ENCODE measurements at regions not wholly inside any gene's neighbourhood (a gene's known extent, or its start where the extent isn't known, plus 50 kb on each side); places are given as distances from the start of the nearest gene placed in this dataset.
"Not testable (repeated sequence)": the region's sequence is repeated elsewhere in the genome, so short reads cannot be mapped to it uniquely, and the experiment has no call there.

DNA sequence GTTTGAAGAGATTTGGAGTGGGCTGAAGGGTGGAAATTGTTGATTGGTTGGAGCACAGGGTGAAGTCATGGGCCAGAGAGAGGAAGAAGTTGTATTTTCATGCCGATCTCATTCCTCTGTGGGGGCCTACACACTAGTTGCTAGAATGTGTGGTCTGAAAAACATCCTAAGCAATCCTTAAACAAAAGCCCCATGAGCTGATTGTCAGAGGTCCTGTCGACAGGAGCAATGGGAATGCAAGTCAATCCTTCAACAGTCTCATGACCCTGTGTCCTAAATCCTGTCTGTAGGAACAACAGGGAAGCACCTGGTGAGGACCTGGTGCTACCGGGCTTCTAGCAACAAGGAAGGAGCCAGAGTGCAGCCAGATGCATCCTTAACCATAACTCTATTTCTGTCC lies 324.0 kb upstream of the TMEM132C start:
- H3K4me3 Mint-ChIP-seq, result no peak overlapping the region

DNA sequence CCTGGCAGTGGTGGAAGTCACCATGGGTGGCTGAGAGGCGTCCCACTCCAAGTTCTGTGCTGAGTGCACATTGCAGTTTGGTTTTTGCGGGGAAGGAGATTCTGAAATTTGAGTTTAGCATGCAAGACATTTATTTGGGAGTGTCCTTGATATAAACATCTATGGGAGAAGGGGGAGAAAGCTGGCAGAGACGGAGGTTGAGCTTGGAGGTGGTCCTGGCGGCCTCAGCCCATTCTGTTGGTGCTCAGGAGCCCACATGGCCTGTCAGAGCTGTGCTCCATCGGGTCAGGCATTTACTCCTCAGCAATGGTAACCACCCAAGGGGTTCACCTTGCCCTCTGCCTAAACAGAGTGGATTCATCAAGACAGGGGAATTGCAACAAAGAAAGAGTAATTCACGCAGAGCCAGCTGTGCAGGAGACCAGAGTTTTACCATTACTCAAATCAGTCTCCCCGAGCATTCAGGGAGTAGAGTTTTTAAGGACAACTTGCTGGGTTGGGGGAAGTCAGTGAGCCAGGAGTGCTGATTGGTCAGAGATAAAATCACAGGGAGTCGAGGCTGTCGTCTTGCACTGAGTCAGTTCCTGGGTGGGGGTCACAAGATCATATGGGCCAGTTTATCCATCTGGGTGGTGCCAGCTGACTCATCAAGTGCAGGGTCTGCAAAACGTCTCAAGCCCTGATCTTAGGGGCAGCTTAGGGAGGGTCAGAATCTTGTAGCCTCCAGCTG lies 323.3 kb upstream of the TMEM132C start:
- H3K4me3 Mint-ChIP-seq, result no peak overlapping the region
- H3K36me3 Mint-ChIP-seq (ENCODE audit: low read depth), result no peaks in the 10 kb centered on the region
- no peak for DNase-seq (ENCODE audit: low spot score)
- peaks cover 19% of the 10 kb centered on the region for H3K9me3 Mint-ChIP-seq
- H3K27me3 Mint-ChIP-seq (ENCODE audit: insufficient read depth), result no peaks in the 10 kb centered on the region
- intact Hi-C loops (cut with micrococcal nuclease), result no loop called here
- H3K27ac Mint-ChIP-seq, result no peak overlapping the region
- H3K4me1 Mint-ChIP-seq (ENCODE audit: low read depth), result no peaks in the 10 kb centered on the region

More for the DNA sequence above, 324.0 kb upstream of the TMEM132C start:
- DNase-seq (ENCODE audit: low spot score), result no peak
- intact Hi-C loops (cut with micrococcal nuclease), result no loop called here
- Mint-ChIP-seq H3K4me1 (ENCODE audit: low read depth) (no peaks in the 10 kb centered on the region), H3K27ac (no peak overlapping the region), H3K27me3 (ENCODE audit: insufficient read depth) (no peaks in the 10 kb centered on the region), H3K9me3 (peaks cover 19% of the 10 kb centered on the region), H3K36me3 (ENCODE audit: low read depth) (no peaks in the 10 kb centered on the region)

GRCh38 chr12:127944211-127944899 lies 322.6 kb upstream of the TMEM132C start:
- Mint-ChIP-seq H3K27me3 (ENCODE audit: insufficient read depth) (no peaks in the 10 kb centered on the region), H3K36me3 (ENCODE audit: low read depth) (no peaks in the 10 kb centered on the region), H3K4me1 (ENCODE audit: low read depth) (no peaks in the 10 kb centered on the region), H3K9me3 (peaks cover 19% of the 10 kb centered on the region), H3K4me3 (no peak overlapping the region), H3K27ac (no peak overlapping the region)
- no peak for DNase-seq (ENCODE audit: low spot score)
- intact Hi-C loops (cut with micrococcal nuclease), result no loop called here

- no peaks in the 10 kb centered on the region for H3K4me1 Mint-ChIP-seq (ENCODE audit: low read depth)
- intact Hi-C loops (cut with micrococcal nuclease), result no loop called here
- no peak overlapping the region for H3K4me3 Mint-ChIP-seq
Observed at GRCh38 chr12:127957001-127957660, 309.8 kb upstream of the TMEM132C start.

DNA sequence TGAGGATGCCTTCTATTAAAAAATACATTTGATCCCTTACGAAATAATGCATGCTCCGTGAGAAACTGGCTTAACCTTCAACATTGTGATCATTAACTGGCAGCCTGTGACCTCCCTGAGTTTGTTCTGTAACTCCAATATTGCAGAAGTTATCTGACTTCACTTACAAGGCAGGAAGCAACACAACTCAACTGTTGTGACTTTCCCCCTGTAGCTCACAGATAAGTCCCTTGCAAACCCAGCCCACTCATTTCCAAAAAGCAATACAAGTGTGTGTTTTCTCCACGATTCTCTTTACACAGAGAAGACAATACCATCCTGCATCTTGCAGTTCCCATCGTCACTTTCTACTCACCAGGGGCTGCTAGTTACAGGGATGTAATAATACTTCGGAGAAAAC lies 304.7 kb upstream of the TMEM132C start:
- no peaks in the 10 kb centered on the region for H3K36me3 Mint-ChIP-seq (ENCODE audit: low read depth)
- H3K27me3 Mint-ChIP-seq (ENCODE audit: insufficient read depth), result no peaks in the 10 kb centered on the region
- no peak overlapping the region for H3K27ac Mint-ChIP-seq
- peaks cover 16% of the 10 kb centered on the region for H3K9me3 Mint-ChIP-seq
- no peak overlapping the region for H3K4me3 Mint-ChIP-seq
- H3K4me1 Mint-ChIP-seq (ENCODE audit: low read depth), result no peaks in the 10 kb centered on the region
- DNase-seq (ENCODE audit: low spot score), result no peak
- intact Hi-C loops (cut with micrococcal nuclease), result no loop called here

More at GRCh38 chr12:127957001-127957660, 309.8 kb upstream of the TMEM132C start:
- DNase-seq (ENCODE audit: low spot score), result no peak
- Mint-ChIP-seq H3K36me3 (ENCODE audit: low read depth) (no peaks in the 10 kb centered on the region), H3K27ac (no peak overlapping the region), H3K9me3 (peaks cover 9% of the 10 kb centered on the region), H3K27me3 (ENCODE audit: insufficient read depth) (no peaks in the 10 kb centered on the region)

DNA sequence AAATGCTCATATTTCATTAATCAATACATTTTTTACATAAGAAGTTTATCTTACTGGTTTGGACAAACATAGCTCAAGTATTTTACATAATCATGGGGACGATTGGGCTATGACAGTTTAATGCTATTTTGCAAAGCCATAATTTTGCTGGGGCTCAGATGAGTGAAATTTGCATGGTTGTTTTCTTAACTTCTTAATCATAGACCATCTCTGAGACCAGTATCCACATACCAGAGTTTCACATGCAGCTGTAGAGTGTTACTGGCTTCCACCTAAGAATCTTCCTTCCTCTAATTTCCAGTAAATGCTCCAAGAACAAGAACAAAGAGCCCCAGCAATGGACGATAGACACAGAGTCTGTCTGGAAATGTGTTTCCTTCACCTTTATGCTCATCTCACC lies 303.0 kb upstream of the TMEM132C start:
- no peak overlapping the region for H3K4me3 Mint-ChIP-seq
- peaks cover 27% of the 10 kb centered on the region for H3K9me3 Mint-ChIP-seq
- no peaks in the 10 kb centered on the region for H3K36me3 Mint-ChIP-seq (ENCODE audit: low read depth)
- no peaks in the 10 kb centered on the region for H3K27me3 Mint-ChIP-seq (ENCODE audit: insufficient read depth)
- no peak for DNase-seq (ENCODE audit: low spot score)
- H3K27ac Mint-ChIP-seq, result no peak overlapping the region
- intact Hi-C loops (cut with micrococcal nuclease), result no loop called here
- H3K4me1 Mint-ChIP-seq (ENCODE audit: low read depth), result no peaks in the 10 kb centered on the region

DNA sequence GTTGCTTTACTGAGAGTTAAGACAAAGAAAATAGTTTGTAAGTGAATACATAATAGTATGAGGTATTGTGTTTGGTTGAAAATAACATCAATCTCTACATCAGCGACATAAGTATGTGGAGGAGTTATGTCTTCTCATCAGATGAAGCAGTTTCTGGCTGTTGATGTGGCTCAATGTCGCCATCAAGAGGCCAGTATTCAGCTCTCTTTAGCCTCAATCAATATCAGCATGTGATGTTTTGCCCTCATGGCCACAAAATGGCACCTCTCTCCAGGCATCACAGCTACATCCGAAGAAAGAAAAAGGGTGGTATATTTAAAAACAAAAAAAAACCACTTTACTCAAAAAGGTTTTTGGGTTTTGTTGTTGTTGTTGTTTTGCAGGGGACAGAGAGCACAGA lies 302.3 kb upstream of the TMEM132C start:
- no peak overlapping the region for H3K27ac Mint-ChIP-seq

DNA sequence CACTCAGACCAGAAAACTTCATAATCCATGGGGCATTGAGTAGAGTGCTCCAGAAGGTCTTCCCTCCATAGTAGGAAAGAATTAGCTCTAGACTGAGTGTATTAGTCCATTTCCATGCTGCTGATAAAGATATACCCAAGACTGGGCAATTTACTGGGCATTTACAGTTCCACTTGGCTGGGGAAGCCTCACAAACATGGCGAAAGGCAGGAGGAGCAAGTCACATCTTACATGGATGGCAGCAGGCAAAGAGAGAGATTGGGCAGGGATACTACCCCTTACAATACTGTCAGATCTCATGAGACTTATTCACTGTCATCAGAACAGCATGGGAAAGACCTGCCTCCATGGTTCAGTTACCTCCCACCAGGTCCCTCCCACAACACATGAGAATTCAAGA lies 300.6 kb upstream of the TMEM132C start:
- H3K27me3 Mint-ChIP-seq (ENCODE audit: insufficient read depth), result no peaks in the 10 kb centered on the region
- intact Hi-C loops (cut with micrococcal nuclease), result no loop called here
- no peaks in the 10 kb centered on the region for H3K4me1 Mint-ChIP-seq (ENCODE audit: low read depth)
- H3K27ac Mint-ChIP-seq, result no peak overlapping the region
- H3K36me3 Mint-ChIP-seq (ENCODE audit: low read depth), result no peaks in the 10 kb centered on the region
- H3K4me3 Mint-ChIP-seq, result no peak overlapping the region
- H3K9me3 Mint-ChIP-seq, result peaks cover 27% of the 10 kb centered on the region
- no peak for DNase-seq (ENCODE audit: low spot score)

More for the DNA sequence above, 302.3 kb upstream of the TMEM132C start:
- Mint-ChIP-seq H3K36me3 (ENCODE audit: low read depth) (no peaks in the 10 kb centered on the region), H3K4me3 (no peak overlapping the region), H3K27me3 (ENCODE audit: insufficient read depth) (no peaks in the 10 kb centered on the region), H3K9me3 (peaks cover 27% of the 10 kb centered on the region), H3K4me1 (ENCODE audit: low read depth) (no peaks in the 10 kb centered on the region)
- no peak for DNase-seq (ENCODE audit: low spot score)
- intact Hi-C loops (cut with micrococcal nuclease), result no loop called here

DNA sequence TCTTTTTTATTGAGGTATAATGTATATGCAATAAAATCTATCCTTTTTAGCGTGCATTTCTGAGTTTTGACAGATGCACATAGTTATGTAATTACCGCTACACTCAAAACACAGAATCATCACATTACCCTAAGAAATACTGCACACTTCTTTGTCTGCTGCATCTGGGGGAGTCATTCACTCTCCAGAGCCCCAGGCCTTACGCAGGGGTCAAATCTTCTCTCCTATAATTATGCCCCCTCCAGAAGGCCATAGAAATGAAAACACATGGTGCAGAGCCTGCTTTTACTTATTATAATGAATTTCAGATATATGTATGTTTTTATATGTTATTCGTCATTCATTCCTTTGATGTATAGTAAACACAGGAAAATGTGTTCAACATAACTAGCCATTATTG lies 296.5 kb upstream of the TMEM132C start:
- DNase-seq (ENCODE audit: low spot score), result no peak
- H3K36me3 Mint-ChIP-seq (ENCODE audit: low read depth), result no peaks in the 10 kb centered on the region
- no peak overlapping the region for H3K4me3 Mint-ChIP-seq
- H3K27ac Mint-ChIP-seq, result no peak overlapping the region
- intact Hi-C loops (cut with micrococcal nuclease), result no loop called here
- H3K4me1 Mint-ChIP-seq (ENCODE audit: low read depth), result no peaks in the 10 kb centered on the region
- no peaks in the 10 kb centered on the region for H3K27me3 Mint-ChIP-seq (ENCODE audit: insufficient read depth)
- H3K9me3 Mint-ChIP-seq, result peaks cover 25% of the 10 kb centered on the region

DNA sequence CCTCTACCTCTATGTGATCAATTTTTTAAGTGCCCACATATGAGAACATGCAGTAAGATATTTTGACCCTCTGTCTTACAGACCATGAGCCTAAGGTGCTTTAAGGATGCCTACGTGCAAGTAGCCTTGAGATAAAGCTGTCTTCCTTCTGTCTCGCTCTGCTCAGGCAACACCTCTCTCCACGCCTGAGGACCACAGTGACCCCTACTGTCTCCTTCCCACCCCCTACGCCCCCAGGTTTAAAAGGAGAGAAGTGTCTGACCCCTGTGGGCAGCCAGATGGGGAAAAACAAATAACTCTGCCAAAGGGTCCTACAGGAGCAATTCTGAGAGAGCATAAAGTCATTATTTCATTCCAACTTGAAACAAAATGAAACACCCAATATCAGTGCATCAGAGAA lies 286.4 kb upstream of the TMEM132C start:
- no peak for DNase-seq (ENCODE audit: low spot score)
- H3K4me3 Mint-ChIP-seq, result no peak overlapping the region
- no peak overlapping the region for H3K27ac Mint-ChIP-seq
- H3K4me1 Mint-ChIP-seq (ENCODE audit: low read depth), result no peaks in the 10 kb centered on the region
- no peaks in the 10 kb centered on the region for H3K27me3 Mint-ChIP-seq (ENCODE audit: insufficient read depth)
- intact Hi-C loops (cut with micrococcal nuclease), result no loop called here
- no peaks in the 10 kb centered on the region for H3K36me3 Mint-ChIP-seq (ENCODE audit: low read depth)
- H3K9me3 Mint-ChIP-seq, result peaks cover 56% of the 10 kb centered on the region

- no peak for DNase-seq (ENCODE audit: low spot score)
- Mint-ChIP-seq H3K27me3 (ENCODE audit: insufficient read depth) (no peaks in the 10 kb centered on the region), H3K36me3 (ENCODE audit: low read depth) (no peaks in the 10 kb centered on the region), H3K9me3 (peaks cover 52% of the 10 kb centered on the region), H3K27ac (no peak overlapping the region), H3K4me1 (ENCODE audit: low read depth) (no peaks in the 10 kb centered on the region), H3K4me3 (no peak overlapping the region)
- intact Hi-C loops (cut with micrococcal nuclease), result no loop called here
Observed at GRCh38 chr12:127981875-127982274, 285.1 kb upstream of the TMEM132C start.

GRCh38 chr12:127983213-127983791 lies 283.7 kb upstream of the TMEM132C start:
- H3K36me3 Mint-ChIP-seq (ENCODE audit: low read depth); intact Hi-C loops (cut with micrococcal nuclease); H3K27ac Mint-ChIP-seq; DNase-seq (ENCODE audit: low spot score); H3K4me3 Mint-ChIP-seq; H3K27me3 Mint-ChIP-seq (ENCODE audit: insufficient read depth); H3K4me1 Mint-ChIP-seq (ENCODE audit: low read depth): not testable (repeated sequence)
- H3K9me3 Mint-ChIP-seq, result peaks cover 41% of the 10 kb centered on the region
